GM12878 (cell line): ENCODE measurements at regions not wholly inside any gene's neighbourhood (a gene's known extent, or its start where the extent isn't known, plus 50 kb on each side); places are given as distances from the start of the nearest gene placed in this dataset.

Source experiments
- ATAC-seq: fragments of 200-7000 bp; cut with Tn5 transposase; 3 replicates; pipeline ENCODE4 v1.9.1; 2020; ENCODE audit warnings: mild to moderate bottlenecking, moderate library complexity
- BruUV-seq: library from RNA; stranded (reverse); fragments of 400-500 nt; replicated peaks from 2 replicates; lab custom pipeline; 2021; lab: Mats Ljungman, UMichigan
- CTCF ChIA-PET: fragments of 300-600 bp; sonication (Branson Sonifier 250); formaldehyde crosslinking; extraction: SDS; loops from one replicate; lab custom pipeline; 2021; ENCODE audit warnings: inconsistent platforms; lab: Yijun Ruan, JAX
- POLR2A ChIA-PET: fragments of 350-600 bp; formaldehyde crosslinking; extraction: SDS; loops from one replicate; lab custom pipeline; 2021; ENCODE audit warnings: inconsistent platforms; lab: Charles Lee
- RAD21 ChIA-PET: fragments of 300-600 bp; sonication (Branson Sonifier 250); formaldehyde crosslinking; loops from one replicate; lab custom pipeline; 2023; ENCODE audit warnings: antibody characterized with exemption; ENCODE audit not compliant: unreplicated experiment; lab: Charles Lee
- SMC1A ChIA-PET: fragments of 300-600 bp; sonication (Branson Sonifier 250); formaldehyde crosslinking; loops from one replicate; lab custom pipeline; 2023; ENCODE audit not compliant: unreplicated experiment, uncharacterized antibody; lab: Charles Lee
- DNase-seq: peaks from one replicate; pipeline ENCODE4 v3.0.0-alpha.2; 2011; ENCODE audit warnings: low read depth, low spot score
- FAIRE-seq: peaks from 3 replicates; lab custom pipeline; 2011; peaks lifted over from hg19 to GRCh38; lab: Jason Lieb, UNC
- H2AFZ ChIP-seq: 2 replicates; pipeline ENCODE4 v1.6.0; 2011; ENCODE audit warnings: low read depth, low read length, control low read depth; ENCODE audit not compliant: control insufficient read depth
- H3K27ac ChIP-seq: 2 replicates; pipeline ENCODE4 v1.5.1; 2011; ENCODE audit warnings: control low read depth; ENCODE audit not compliant: control insufficient read depth, insufficient read depth
- H3K27me3 ChIP-seq, 2 experiments: replicated peaks in 1 of 2; 2 replicates each; pipeline versions ENCODE4 v1.6.0 to v1.6.1; 2011; ENCODE audit warnings: low read length in 1 of 2; ENCODE audit not compliant: control insufficient read depth in 2 of 2, insufficient read depth in 2 of 2
- H3K36me3 ChIP-seq, 2 experiments: 2 replicates each; pipeline ENCODE4 v1.5.1; 2011; ENCODE audit warnings: low read length in 1 of 2; ENCODE audit not compliant: control insufficient read depth in 2 of 2, insufficient read depth in 2 of 2
- H3K4me1 ChIP-seq: 2 replicates; pipeline ENCODE4 v1.6.1; 2011; ENCODE audit warnings: mild to moderate bottlenecking, low read length, moderate library complexity, mixed read lengths; ENCODE audit not compliant: control insufficient read depth, insufficient read depth
- H3K4me2 ChIP-seq: 2 replicates; pipeline ENCODE4 v1.6.0; 2011; ENCODE audit warnings: control low read depth; ENCODE audit not compliant: control insufficient read depth, insufficient read depth
- H3K4me3 ChIP-seq: fragments of 200-600 bp; sonication (generic); 2 replicates; pipeline ENCODE4 v1.5.1; 2016
- H3K79me2 ChIP-seq: 2 replicates; pipeline ENCODE4 v1.6.0; 2011; ENCODE audit warnings: low read length; ENCODE audit not compliant: control insufficient read depth, insufficient read depth
- H3K9ac ChIP-seq: 2 replicates; pipeline ENCODE4 v1.8.0; 2011; ENCODE audit warnings: low read length, control low read depth, mixed read lengths; ENCODE audit not compliant: control insufficient read depth, insufficient read depth
- H3K9me3 ChIP-seq: replicated peaks from 3 replicates; pipeline ENCODE4 v1.5.1; 2011; ENCODE audit warnings: mild to moderate bottlenecking, low read length; ENCODE audit not compliant: control insufficient read depth, insufficient read depth
- H4K20me1 ChIP-seq: 2 replicates; pipeline ENCODE4 v1.6.0; 2011; ENCODE audit not compliant: control insufficient read depth, insufficient read depth
- E4F1 ChIP-seq: fragments of 450-650 bp; IDR thresholded peaks from 2 replicates; pipeline ENCODE4 v1.6.1; 2018; ENCODE audit warnings: borderline replicate concordance, mild to moderate bottlenecking; ENCODE audit not compliant: partially characterized antibody
- MTA2 ChIP-seq: fragments of 450-650 bp; IDR thresholded peaks from 2 replicates; pipeline ENCODE4 v1.6.1; 2016; ENCODE audit warnings: low read depth, mild to moderate bottlenecking, moderate library complexity
- NR2C1 ChIP-seq: fragments of 450-650 bp; IDR thresholded peaks from 2 replicates; pipeline ENCODE4 v1.6.1; 2017; ENCODE audit warnings: antibody characterized with exemption, mild to moderate bottlenecking, moderate library complexity
- PAX5 ChIP-seq: IDR thresholded peaks from 2 replicates; pipeline ENCODE4 v1.6.1; 2011; ENCODE audit warnings: low read depth, low read length, borderline replicate concordance
- PAX8 ChIP-seq: fragments of 450-650 bp; IDR thresholded peaks from 2 replicates; pipeline ENCODE4 v1.6.1; 2017; ENCODE audit warnings: mild to moderate bottlenecking, moderate library complexity
- POLR2A ChIP-seq: IDR thresholded peaks from 2 replicates; pipeline ENCODE4 v1.6.1; 2011; ENCODE audit warnings: low read depth, mild to moderate bottlenecking, low read length
- SMC3 ChIP-seq: IDR thresholded peaks from 2 replicates; pipeline ENCODE4 v1.6.1; 2011; ENCODE audit warnings: low read length, improper control_type of control experiment, borderline replicate concordance
- STAT1 ChIP-seq: fragments of 450-650 bp; conservative IDR thresholded peaks from 2 replicates; pipeline ENCODE4 v1.6.1; 2014; ENCODE audit warnings: antibody characterized with exemption, mild to moderate bottlenecking
- ZZZ3 ChIP-seq: IDR thresholded peaks from 2 replicates; pipeline ENCODE4 v1.6.1; 2011; ENCODE audit warnings: low read depth; ENCODE audit not compliant: control insufficient read depth, insufficient read length
- in situ Hi-C: fragments of 300-500 bp; cut with MboI; formaldehyde crosslinking; loops from 9 replicates; pipeline ENCODE4 v1.14.3; 2018; ENCODE audit warnings: mixed read lengths
- intact Hi-C: fragments of 100-400 bp; cut with micrococcal nuclease; formaldehyde crosslinking; loops from one replicate; pipeline ENCODE4 v1.14.2; 2022; ENCODE audit not compliant: unreplicated experiment

- no peaks in the 10 kb centered on the region for H4K20me1 ChIP-seq
- CTCF ChIA-PET = no interaction called here
- no peak overlapping the region for H3K4me3 ChIP-seq
- no peak for FAIRE-seq
- no peaks in the 10 kb centered on the region for H3K4me1 ChIP-seq
- no peak overlapping the region for H3K9ac ChIP-seq
- no peak overlapping the region for H2AFZ ChIP-seq
- no peak for DNase-seq
- RAD21 ChIA-PET = no interaction called here
- intact Hi-C loops = no loop called here
- BruUV-seq = no TSS peak
- H3K27ac ChIP-seq = no peak overlapping the region
- no peaks in the 10 kb centered on the region; a peak in 1 of 4 replicates for H3K27me3 ChIP-seq
- SMC1A ChIA-PET = interaction anchor here (2.1 kb wide), 1 partner anchor 23 kb away, joined by 5 read pairs; no protein-coding TSS in a partner anchor
- H3K9me3 ChIP-seq = no peaks in the 10 kb centered on the region
- no peak for TF ChIP-seq E4F1
- no peak for TF ChIP-seq STAT1
- TF ChIP-seq ZZZ3 = no peak
- no peak for TF ChIP-seq PAX8
- no peak for TF ChIP-seq SMC3
- no peak for TF ChIP-seq NR2C1
- TF ChIP-seq POLR2A = no peak
- TF ChIP-seq MTA2 = no peak
- TF ChIP-seq PAX5 = no peak
- no peak overlapping the region for H3K4me2 ChIP-seq
- ATAC-seq = no peak
- H3K79me2 ChIP-seq = no peaks in the 10 kb centered on the region
- no peaks in the 10 kb centered on the region for H3K36me3 ChIP-seq
- POLR2A ChIA-PET = no interaction called here
- in situ Hi-C loops = no loop called here
Observed at GRCh38 chr6:56347526-56347925, 100.1 kb upstream of the COL21A1 start.
